ENCODE measurements at regions not wholly inside any gene's neighbourhood (a gene's known extent, or its start where the extent isn't known, plus 50 kb on each side); places are given as distances from the start of the nearest gene placed in this dataset.

- TF ChIP-seq NFRKB (IDR thresholded peaks at IDR 0.05): no peak
- no peak for TF ChIP-seq SP1 (IDR thresholded peaks at IDR 0.05)
- no peak for TF ChIP-seq BHLHE40 (IDR thresholded peaks at IDR 0.05; ENCODE audit: borderline replicate concordance)
- TF ChIP-seq PKNOX1 (IDR thresholded peaks at IDR 0.05): no peak
- TF ChIP-seq FOXK2 (IDR thresholded peaks at IDR 0.05): no peak
- TF ChIP-seq SUZ12 (IDR thresholded peaks at IDR 0.05): no peak
- TF ChIP-seq FOXM1 (IDR thresholded peaks at IDR 0.05; ENCODE audit: borderline replicate concordance): no peak
- no peak for TF ChIP-seq FOXA1 (IDR thresholded peaks at IDR 0.05)
- TF ChIP-seq CTBP1 (IDR thresholded peaks at IDR 0.05; ENCODE audit: borderline replicate concordance): no peak
- no peak for TF ChIP-seq TARDBP (IDR thresholded peaks at IDR 0.05)
- DNase-seq (ENCODE audit: extremely low spot score): no peak
- POLR2A ChIA-PET: no interaction called here
- CTCF ChIA-PET: no interaction called here
Observed at GRCh38 chr14:85050180-85050579, 479.8 kb upstream of the FLRT2 start.

GRCh38 chr14:85052646-85053045 lies 477.3 kb upstream of the FLRT2 start:
- no peak for DNase-seq (ENCODE audit: extremely low spot score)
- ChIA-PET POLR2A (no interaction called here), CTCF (no interaction called here)
- TF ChIP-seq FOXA1 (IDR thresholded peaks at IDR 0.05) (no peak), HDGF (IDR thresholded peaks at IDR 0.05; ENCODE audit: borderline replicate concordance) (no peak), SUZ12 (IDR thresholded peaks at IDR 0.05) (no peak), PKNOX1 (IDR thresholded peaks at IDR 0.05) (no peak), BHLHE40 (IDR thresholded peaks at IDR 0.05; ENCODE audit: borderline replicate concordance) (no peak), LEF1 (IDR thresholded peaks at IDR 0.05; ENCODE audit: borderline replicate concordance) (no peak)

- ChIA-PET CTCF (interaction anchor here (0.6 kb wide), 1 partner anchor 15 kb away, joined by 4 read pairs; no protein-coding TSS in a partner anchor), POLR2A (no interaction called here)
- DNase-seq (ENCODE audit: extremely low spot score): no peak
- TF ChIP-seq SUZ12 (IDR thresholded peaks at IDR 0.05) (no peak), FOXA1 (IDR thresholded peaks at IDR 0.05) (no peak), LEF1 (IDR thresholded peaks at IDR 0.05; ENCODE audit: borderline replicate concordance) (no peak), BHLHE40 (IDR thresholded peaks at IDR 0.05; ENCODE audit: borderline replicate concordance) (no peak), FOXM1 (IDR thresholded peaks at IDR 0.05; ENCODE audit: borderline replicate concordance) (no peak), FOXK2 (IDR thresholded peaks at IDR 0.05) (no peak), L3MBTL2 (conservative IDR thresholded peaks at IDR 0.05) (no peak), CTBP1 (IDR thresholded peaks at IDR 0.05; ENCODE audit: borderline replicate concordance) (no peak), TARDBP (IDR thresholded peaks at IDR 0.05) (no peak)
Observed at GRCh38 chr14:85054178-85054577, 475.8 kb upstream of the FLRT2 start.

- POLR2A ChIA-PET: no interaction called here
- CTCF ChIA-PET: no interaction called here
- no peak for DNase-seq (ENCODE audit: extremely low spot score)
- TF ChIP-seq FOXA1 (IDR thresholded peaks at IDR 0.05): no peak
- no peak for TF ChIP-seq ARNT (IDR thresholded peaks at IDR 0.05)
- TF ChIP-seq PKNOX1 (IDR thresholded peaks at IDR 0.05): no peak
Observed at GRCh38 chr14:85056267-85056666, 473.7 kb upstream of the FLRT2 start.

- TF ChIP-seq ZNF384 (IDR thresholded peaks at IDR 0.05) (no peak), L3MBTL2 (conservative IDR thresholded peaks at IDR 0.05) (no peak), FOXA1 (IDR thresholded peaks at IDR 0.05) (no peak), NFRKB (IDR thresholded peaks at IDR 0.05) (no peak), LEF1 (IDR thresholded peaks at IDR 0.05; ENCODE audit: borderline replicate concordance) (no peak), PKNOX1 (IDR thresholded peaks at IDR 0.05) (no peak), BHLHE40 (IDR thresholded peaks at IDR 0.05; ENCODE audit: borderline replicate concordance) (no peak), SP1 (IDR thresholded peaks at IDR 0.05) (no peak), HDGF (IDR thresholded peaks at IDR 0.05; ENCODE audit: borderline replicate concordance) (no peak), ELF4 (IDR thresholded peaks at IDR 0.05) (no peak), FOXK2 (IDR thresholded peaks at IDR 0.05) (no peak), SUZ12 (IDR thresholded peaks at IDR 0.05) (no peak), FOXM1 (IDR thresholded peaks at IDR 0.05; ENCODE audit: borderline replicate concordance) (no peak), TARDBP (IDR thresholded peaks at IDR 0.05) (no peak), CTBP1 (IDR thresholded peaks at IDR 0.05; ENCODE audit: borderline replicate concordance) (no peak), ARNT (IDR thresholded peaks at IDR 0.05) (no peak)
Observed at GRCh38 chr14:85057221-85057620, 472.7 kb upstream of the FLRT2 start.

GRCh38 chr14:85058150-85058549 lies 471.8 kb upstream of the FLRT2 start:
- ChIA-PET CTCF (no interaction called here), POLR2A (no interaction called here)
- TF ChIP-seq NFRKB (IDR thresholded peaks at IDR 0.05) (no peak), ZNF384 (IDR thresholded peaks at IDR 0.05) (no peak), L3MBTL2 (conservative IDR thresholded peaks at IDR 0.05) (no peak), ELF4 (IDR thresholded peaks at IDR 0.05) (no peak), PKNOX1 (IDR thresholded peaks at IDR 0.05) (no peak), ARNT (IDR thresholded peaks at IDR 0.05) (no peak), BHLHE40 (IDR thresholded peaks at IDR 0.05; ENCODE audit: borderline replicate concordance) (no peak), CTBP1 (IDR thresholded peaks at IDR 0.05; ENCODE audit: borderline replicate concordance) (no peak), FOXA1 (IDR thresholded peaks at IDR 0.05) (no peak), HDGF (IDR thresholded peaks at IDR 0.05; ENCODE audit: borderline replicate concordance) (no peak), TARDBP (IDR thresholded peaks at IDR 0.05) (no peak), SP1 (IDR thresholded peaks at IDR 0.05) (no peak), SUZ12 (IDR thresholded peaks at IDR 0.05) (no peak), LEF1 (IDR thresholded peaks at IDR 0.05; ENCODE audit: borderline replicate concordance) (no peak), FOXM1 (IDR thresholded peaks at IDR 0.05; ENCODE audit: borderline replicate concordance) (no peak), FOXK2 (IDR thresholded peaks at IDR 0.05) (no peak)
- DNase-seq (ENCODE audit: extremely low spot score): no peak

More at GRCh38 chr14:85057221-85057620, 472.7 kb upstream of the FLRT2 start:
- no peak for DNase-seq (ENCODE audit: extremely low spot score)
- ChIA-PET CTCF (no interaction called here), POLR2A (no interaction called here)
